K562 (cell line): ENCODE measurements at regions not wholly inside any gene's neighbourhood (a gene's known extent, or its start where the extent isn't known, plus 50 kb on each side); places are given as distances from the start of the nearest gene placed in this dataset.
A peak's percentile ranks its signal among the peaks of the same experiment; 100 is the strongest.

Experiments
- CTCF ChIP-seq, 3 experiments: IDR thresholded peaks in 2 of 3; conservative IDR thresholded peaks in 1 of 3; 2 replicates each; pipeline ENCODE4 v1.5.1; 2011 to 2012; ENCODE audit warnings: low read length in 3 of 3, mild to moderate bottlenecking in 3 of 3, control low read depth in 2 of 3, improper control_type of control experiment in 1 of 3, inconsistent platforms in 1 of 3, low read depth in 1 of 3, mixed read lengths in 1 of 3, moderate library complexity in 1 of 3; ENCODE audit not compliant: insufficient read depth in 2 of 3
- PHF21A ChIP-seq: fragments of 450-650 bp; IDR thresholded peaks from 2 replicates; pipeline ENCODE4 v1.6.1; 2017; ENCODE audit warnings: low read depth, borderline replicate concordance
- PML ChIP-seq: IDR thresholded peaks from 2 replicates; pipeline ENCODE4 v1.6.1; 2012; ENCODE audit warnings: low read length, inconsistent platforms
- POU5F1 ChIP-seq: fragments of 150-350 bp; IDR thresholded peaks from 2 replicates; pipeline ENCODE4 v1.6.1; 2014; ENCODE audit warnings: borderline replicate concordance, low read length, low read depth, mild to moderate bottlenecking; ENCODE audit not compliant: partially characterized antibody
- RBM17 ChIP-seq: fragments of 200-400 bp; formaldehyde crosslinking; IDR thresholded peaks from 2 replicates; pipeline ENCODE4 v1.6.1; 2017; ENCODE audit warnings: low read depth, mild to moderate bottlenecking, low read length, borderline replicate concordance
- RFX1 ChIP-seq: fragments of 450-650 bp; IDR thresholded peaks from 2 replicates; pipeline ENCODE4 v1.6.1; 2016; ENCODE audit warnings: mild to moderate bottlenecking, moderate library complexity
- SMARCB1 ChIP-seq: IDR thresholded peaks from 2 replicates; pipeline ENCODE4 v1.6.1; 2011; ENCODE audit warnings: improper control_type of control experiment, low read depth; ENCODE audit not compliant: insufficient read length
- TFAP4 ChIP-seq: sonication (generic); formaldehyde crosslinking; IDR thresholded peaks from 2 replicates; pipeline ENCODE4 v1.8.0; 2022; ENCODE audit warnings: missing genetic modification reagents, mild to moderate bottlenecking, moderate library complexity, borderline replicate concordance
- WHSC1 ChIP-seq: IDR thresholded peaks from one replicate; pipeline ENCODE4 v1.6.1; 2012; ENCODE audit warnings: low read length, control low read depth, inconsistent platforms
- YY1 ChIP-seq, 3 experiments: IDR thresholded peaks; 2 replicates each; pipeline ENCODE4 v1.6.1; 2011; ENCODE audit warnings: low read length in 2 of 3, mild to moderate bottlenecking in 2 of 3, moderate library complexity in 2 of 3, borderline replicate concordance in 1 of 3, control low read depth in 1 of 3, low read depth in 1 of 3; ENCODE audit not compliant: insufficient read depth in 3 of 3, insufficient replicate concordance in 2 of 3, control insufficient read depth in 1 of 3, insufficient read length in 1 of 3; ENCODE audit errors: extremely low read depth in 1 of 3
- ZBTB12 ChIP-seq: fragments of 250-450 bp; sonication (Bioruptor Pico); IDR thresholded peaks from 2 replicates; pipeline ENCODE4 v1.4.0; 2020
- ZBTB34 ChIP-seq: fragments of 250-450 bp; sonication (Bioruptor Pico); IDR thresholded peaks from 2 replicates; pipeline ENCODE4 v1.8.0; 2021; ENCODE audit warnings: mild to moderate bottlenecking, moderate library complexity
- ZNF124 ChIP-seq: sonication (generic); formaldehyde crosslinking; IDR thresholded peaks from 2 replicates; pipeline ENCODE4 v1.8.1; 2022; ENCODE audit warnings: missing genetic modification reagents
- ZNF444 ChIP-seq: fragments of 250-450 bp; sonication (Bioruptor Pico); IDR thresholded peaks from 2 replicates; pipeline ENCODE4 v1.4.0; 2020; ENCODE audit warnings: mild to moderate bottlenecking, moderate library complexity
- ZNF592 ChIP-seq: fragments of 450-650 bp; IDR thresholded peaks from 2 replicates; pipeline ENCODE4 v1.6.1; 2017; ENCODE audit warnings: antibody characterized with exemption, mild to moderate bottlenecking
- ZNF639 ChIP-seq, 2 experiments: fragments of 200-800 bp in 1 of 2; sonication (Bioruptor generic) in 1 of 2; sonication (generic) in 1 of 2; formaldehyde crosslinking in 1 of 2; IDR thresholded peaks in 1 of 2; conservative IDR thresholded peaks in 1 of 2; 2 replicates each; pipeline versions ENCODE4 v1.5.0 to v1.6.1; 2016 to 2020; ENCODE audit warnings: missing compliant biosample characterization in 1 of 2, missing genetic modification characterization in 1 of 2, missing genetic modification reagents in 1 of 2

- TF ChIP-seq CTCF (IDR thresholded peaks at IDR 0.05 in 2 of 3, conservative IDR thresholded peaks at IDR 0.05 in 1 of 3; ENCODE audit: insufficient read depth in 2 of 3, low read depth in 1 of 3, low read length in 3 of 3) (no peak), RFX1 (no peak), PHF21A (no peak), POU5F1 (no peak), YY1 (IDR thresholded peaks at IDR 0.05; ENCODE audit: borderline replicate concordance in 1 of 3, control insufficient read depth in 1 of 3, extremely low read depth in 1 of 3, insufficient read depth in 3 of 3, insufficient read length in 1 of 3, insufficient replicate concordance in 2 of 3, low read depth in 1 of 3, low read length in 2 of 3) (no peak), PML (no peak), ZBTB12 (CRISPR knock-in tag) (no peak), TFAP4 (CRISPR knock-in tag) (peak; percentile 92), ZBTB34 (CRISPR knock-in tag) (no peak), ZNF444 (no peak), SMARCB1 (no peak), RBM17 (no peak), ZNF592 (peak; percentile 74), ZNF639 (CRISPR knock-in tag; conservative IDR thresholded peaks at IDR 0.05 in 1 of 2, IDR thresholded peaks at IDR 0.05 in 1 of 2) (no peak), ZNF124 (CRISPR knock-in tag) (no peak), WHSC1 (no peak)
These were observed 263.6 kb upstream of the HES1 start (continued) for GRCh38 chr3:193872265-193872753.
